ENCODE measurements at regions not wholly inside any gene's neighbourhood (a gene's known extent, or its start where the extent isn't known, plus 50 kb on each side); places are given as distances from the start of the nearest gene placed in this dataset.

DNA sequence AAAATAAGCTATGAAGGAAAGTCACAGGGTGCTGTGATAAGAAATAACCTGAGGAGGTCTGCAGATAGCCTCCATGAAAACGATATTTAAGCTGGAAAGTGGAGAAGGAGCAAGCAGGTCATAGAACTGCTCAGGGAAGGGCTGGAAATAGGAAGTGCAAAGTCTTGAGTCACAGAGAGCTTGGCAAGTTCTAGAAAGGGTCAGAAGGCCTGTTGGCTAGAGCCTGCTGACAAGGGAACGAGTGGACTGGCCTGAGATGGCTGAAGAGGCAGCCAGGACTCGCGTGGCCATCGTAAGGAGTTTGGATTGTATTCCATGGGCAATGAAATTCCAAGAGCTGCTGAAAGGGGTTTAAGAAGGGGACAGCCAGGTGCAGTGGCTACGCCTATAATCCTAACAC lies 64.7 kb upstream of the IL12A start:
- H3K4me3 ChIP-seq (ENCODE audit: low read length), result no peak overlapping the region
- no peak for DNase-seq (ENCODE audit: low read depth)
- H3K4me1 ChIP-seq (ENCODE audit: control insufficient read depth, insufficient read depth, low read length), result peaks cover 20% of the 10 kb centered on the region
- no peak overlapping the region for H3K9ac ChIP-seq (ENCODE audit: low read length)
- H3K27me3 ChIP-seq (replicated peaks; ENCODE audit: control insufficient read depth, insufficient read depth, low read length), result no peaks in the 10 kb centered on the region
- no peaks in the 10 kb centered on the region for H3K9me3 ChIP-seq (ENCODE audit: control insufficient read depth, low read length)
- H3K36me3 ChIP-seq (ENCODE audit: control insufficient read depth, insufficient read depth, low read length, severe bottlenecking), result no peaks in the 10 kb centered on the region

DNA sequence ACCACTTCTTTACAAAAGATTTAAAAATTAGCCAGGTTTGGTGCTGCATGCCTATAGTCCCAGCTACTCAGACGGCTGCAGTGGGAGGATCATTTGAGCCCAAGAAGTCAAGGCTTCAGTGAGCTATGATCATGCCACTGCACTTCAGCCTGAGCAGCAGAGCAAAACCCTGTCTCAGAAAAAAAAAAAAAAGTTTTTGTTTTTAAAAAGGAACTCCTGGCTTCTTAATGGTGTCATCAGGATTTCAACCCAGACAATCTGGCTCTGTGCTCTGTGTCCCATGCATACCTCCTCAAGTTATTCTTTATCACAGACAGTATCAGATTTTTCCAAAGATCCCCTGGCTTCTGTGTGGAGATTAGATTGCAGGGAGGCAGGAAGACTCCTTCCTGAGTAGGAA lies 64.2 kb upstream of the IL12A start:
- H3K27me3 ChIP-seq (replicated peaks; ENCODE audit: control insufficient read depth, insufficient read depth, low read length), result no peaks in the 10 kb centered on the region
- H3K36me3 ChIP-seq (ENCODE audit: control insufficient read depth, insufficient read depth, low read length, severe bottlenecking), result no peaks in the 10 kb centered on the region
- H3K9ac ChIP-seq (ENCODE audit: low read length), result no peak overlapping the region
- no peaks in the 10 kb centered on the region for H3K9me3 ChIP-seq (ENCODE audit: control insufficient read depth, low read length)
- DNase-seq (ENCODE audit: low read depth), result no peak
- H3K4me1 ChIP-seq (ENCODE audit: control insufficient read depth, insufficient read depth, low read length), result peaks cover 24% of the 10 kb centered on the region
- no peak overlapping the region for H3K4me3 ChIP-seq (ENCODE audit: low read length)

DNA sequence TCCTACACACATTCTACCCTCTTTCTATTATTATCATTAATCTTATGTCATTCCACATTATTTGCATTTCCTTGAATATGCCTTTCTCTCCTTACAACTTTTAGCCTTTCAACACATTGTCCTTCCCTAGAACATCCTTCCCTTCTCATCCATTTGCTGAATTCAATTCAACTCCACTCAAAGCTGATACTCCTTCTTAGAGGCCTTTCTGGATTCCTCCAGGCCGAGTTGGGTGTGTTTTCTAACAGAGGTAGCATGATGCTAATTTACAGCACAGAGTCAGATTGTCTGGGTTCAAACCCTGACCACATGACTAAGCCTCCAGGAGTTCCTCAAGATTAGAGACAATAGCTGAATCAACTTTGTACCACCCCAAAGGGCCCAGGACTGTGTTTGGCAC lies 63.4 kb upstream of the IL12A start:
- Histone ChIP-seq H3K9me3 (ENCODE audit: control insufficient read depth, low read length) (no peaks in the 10 kb centered on the region), H3K36me3 (ENCODE audit: control insufficient read depth, insufficient read depth, low read length, severe bottlenecking) (no peaks in the 10 kb centered on the region), H3K9ac (ENCODE audit: low read length) (no peak overlapping the region), H3K4me1 (ENCODE audit: control insufficient read depth, insufficient read depth, low read length) (peaks cover 23% of the 10 kb centered on the region), H3K27me3 (replicated peaks; ENCODE audit: control insufficient read depth, insufficient read depth, low read length) (no peaks in the 10 kb centered on the region), H3K4me3 (ENCODE audit: low read length) (no peak overlapping the region)
- no peak for DNase-seq (ENCODE audit: low read depth)

DNA sequence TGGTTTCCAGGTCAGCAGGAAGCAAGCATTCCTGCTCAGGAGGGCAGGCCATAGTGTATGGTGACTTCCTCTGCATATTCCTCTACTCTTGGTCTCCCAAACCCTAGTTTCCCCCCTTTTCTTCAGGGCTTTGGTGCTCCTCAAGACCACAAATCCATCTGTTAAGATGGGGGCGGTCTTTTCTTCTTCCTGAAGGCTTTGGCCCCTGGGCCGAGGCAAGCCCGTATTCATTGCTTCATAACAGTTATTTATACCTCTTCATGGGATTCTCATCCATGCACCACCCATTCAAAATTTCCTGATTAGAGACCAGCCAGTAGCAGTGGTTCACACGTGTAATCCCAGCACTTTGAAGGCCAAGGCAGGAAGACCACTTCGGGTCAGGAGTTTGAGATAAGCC lies 62.1 kb upstream of the IL12A start:
- Histone ChIP-seq H3K4me3 (ENCODE audit: low read length) (no peak overlapping the region), H3K4me1 (ENCODE audit: control insufficient read depth, insufficient read depth, low read length) (peaks cover 23% of the 10 kb centered on the region), H3K9ac (ENCODE audit: low read length) (no peak overlapping the region), H3K9me3 (ENCODE audit: control insufficient read depth, low read length) (no peaks in the 10 kb centered on the region), H3K27me3 (replicated peaks; ENCODE audit: control insufficient read depth, insufficient read depth, low read length) (no peaks in the 10 kb centered on the region), H3K36me3 (ENCODE audit: control insufficient read depth, insufficient read depth, low read length, severe bottlenecking) (no peaks in the 10 kb centered on the region)
- DNase-seq (ENCODE audit: low read depth), result no peak

DNA sequence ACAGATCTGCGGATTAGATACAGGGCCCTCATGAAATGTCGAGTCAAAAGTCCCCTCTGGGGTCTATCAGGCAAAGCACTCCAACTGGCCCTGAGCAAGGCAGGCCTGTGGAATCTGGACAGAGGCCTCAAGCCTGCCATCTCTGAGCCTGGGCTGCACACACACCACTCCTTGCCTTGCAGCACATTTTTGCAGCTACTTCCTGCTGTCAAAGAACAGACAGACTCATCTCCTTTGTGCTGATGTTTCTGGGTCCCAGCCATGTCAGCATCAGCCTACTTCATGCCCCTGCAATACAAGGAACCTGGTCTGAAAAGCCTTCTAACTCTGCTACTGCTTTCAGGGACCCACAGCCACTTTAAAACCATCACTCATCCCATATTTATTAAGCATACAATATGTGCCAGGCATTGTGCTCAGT lies 60.6 kb upstream of the IL12A start:
- H3K4me1 ChIP-seq (ENCODE audit: control insufficient read depth, insufficient read depth, low read length), result peaks cover 23% of the 10 kb centered on the region
- H3K9me3 ChIP-seq (ENCODE audit: control insufficient read depth, low read length), result no peaks in the 10 kb centered on the region
- H3K4me3 ChIP-seq (ENCODE audit: low read length), result no peak overlapping the region
- H3K9ac ChIP-seq (ENCODE audit: low read length), result peak overlapping the region; percentile 20
- DNase-seq (ENCODE audit: low read depth), result peak; percentile 33
- no peaks in the 10 kb centered on the region for H3K36me3 ChIP-seq (ENCODE audit: control insufficient read depth, insufficient read depth, low read length, severe bottlenecking)
- H3K27me3 ChIP-seq (replicated peaks; ENCODE audit: control insufficient read depth, insufficient read depth, low read length), result no peaks in the 10 kb centered on the region

DNA sequence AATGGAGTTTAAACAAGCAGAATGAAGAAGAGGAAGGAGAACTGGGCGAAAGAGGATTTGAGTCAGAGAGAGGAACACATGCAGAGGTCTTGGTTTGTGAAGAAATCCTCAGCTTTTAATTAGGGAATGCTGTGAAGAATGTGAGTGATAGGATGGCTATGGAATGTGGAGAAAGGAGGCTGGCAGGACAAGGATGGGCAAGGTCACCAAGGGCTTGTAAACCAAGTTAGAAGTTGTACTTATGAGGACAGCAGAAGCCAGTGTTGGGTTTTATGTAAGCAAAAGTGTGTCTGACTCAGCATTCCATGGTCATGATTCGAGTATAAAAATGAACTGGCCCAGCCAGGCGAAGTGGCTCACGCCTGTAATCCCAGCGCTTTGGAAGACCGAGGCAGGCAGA lies 60.0 kb upstream of the IL12A start:
- DNase-seq (ENCODE audit: low read depth), result peak; percentile 86
- H3K9me3 ChIP-seq (ENCODE audit: control insufficient read depth, low read length), result peaks cover under 1% of the 10 kb centered on the region
- no peaks in the 10 kb centered on the region for H3K27me3 ChIP-seq (replicated peaks; ENCODE audit: control insufficient read depth, insufficient read depth, low read length)
- H3K9ac ChIP-seq (ENCODE audit: low read length), result peak overlapping the region; percentile 20
- H3K4me1 ChIP-seq (ENCODE audit: control insufficient read depth, insufficient read depth, low read length), result peaks cover 23% of the 10 kb centered on the region
- H3K4me3 ChIP-seq (ENCODE audit: low read length), result no peak overlapping the region
- no peaks in the 10 kb centered on the region for H3K36me3 ChIP-seq (ENCODE audit: control insufficient read depth, insufficient read depth, low read length, severe bottlenecking)

DNA sequence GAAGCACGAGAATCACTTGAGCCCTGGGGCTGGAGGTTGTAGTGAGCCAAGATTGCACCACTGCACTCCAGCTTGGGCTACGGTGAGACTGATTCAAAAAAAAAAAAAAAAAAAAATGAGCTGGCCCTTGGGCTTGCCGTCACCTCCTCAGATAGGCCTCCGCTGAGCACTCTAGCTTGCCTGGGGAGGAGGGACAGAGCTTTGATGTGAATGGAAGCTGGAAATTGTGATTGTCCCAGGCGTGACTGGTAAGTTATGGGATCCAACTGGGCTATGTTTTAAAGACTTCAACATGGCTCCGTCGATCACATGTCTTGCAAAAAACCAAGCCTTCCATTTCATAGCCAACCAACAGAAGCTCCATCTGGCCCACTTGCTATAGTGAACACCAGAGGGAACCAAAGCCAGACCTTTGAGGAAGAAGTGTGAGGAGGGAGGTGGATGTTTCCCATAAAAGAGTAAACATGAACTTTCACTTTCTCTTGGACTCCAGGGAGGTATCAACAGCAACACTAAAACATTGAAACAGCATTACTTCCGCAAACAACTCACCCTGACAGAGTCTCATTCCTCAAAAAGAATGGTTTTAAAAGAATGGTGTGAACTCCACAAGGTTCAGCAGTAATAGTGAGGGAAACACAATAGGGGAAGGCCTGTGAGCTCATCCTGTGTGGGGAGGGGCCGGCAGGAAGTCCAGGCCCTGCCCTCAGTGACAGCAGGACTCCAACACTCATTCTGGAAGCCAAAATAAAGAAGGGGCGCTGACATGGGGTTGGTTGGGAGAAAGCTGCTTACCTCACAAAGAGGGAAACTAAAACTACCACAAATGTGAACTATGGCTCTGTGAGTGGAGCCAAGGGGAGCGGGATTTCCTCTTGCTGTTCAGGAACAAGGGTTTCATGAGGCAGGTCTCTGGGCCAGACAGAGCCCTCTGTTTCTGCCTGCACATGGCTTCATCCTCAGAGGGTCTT lies 59.2 kb upstream of the IL12A start:
- Histone ChIP-seq H3K27me3 (replicated peaks; ENCODE audit: control insufficient read depth, insufficient read depth, low read length) (no peaks in the 10 kb centered on the region), H3K4me1 (ENCODE audit: control insufficient read depth, insufficient read depth, low read length) (peaks cover 23% of the 10 kb centered on the region), H3K36me3 (ENCODE audit: control insufficient read depth, insufficient read depth, low read length, severe bottlenecking) (no peaks in the 10 kb centered on the region), H3K9ac (ENCODE audit: low read length) (peak overlapping the region; percentile 1), H3K4me3 (ENCODE audit: low read length) (no peak overlapping the region), H3K9me3 (ENCODE audit: control insufficient read depth, low read length) (peaks cover 9% of the 10 kb centered on the region)
- DNase-seq (ENCODE audit: low read depth), result peak; percentile 50

DNA sequence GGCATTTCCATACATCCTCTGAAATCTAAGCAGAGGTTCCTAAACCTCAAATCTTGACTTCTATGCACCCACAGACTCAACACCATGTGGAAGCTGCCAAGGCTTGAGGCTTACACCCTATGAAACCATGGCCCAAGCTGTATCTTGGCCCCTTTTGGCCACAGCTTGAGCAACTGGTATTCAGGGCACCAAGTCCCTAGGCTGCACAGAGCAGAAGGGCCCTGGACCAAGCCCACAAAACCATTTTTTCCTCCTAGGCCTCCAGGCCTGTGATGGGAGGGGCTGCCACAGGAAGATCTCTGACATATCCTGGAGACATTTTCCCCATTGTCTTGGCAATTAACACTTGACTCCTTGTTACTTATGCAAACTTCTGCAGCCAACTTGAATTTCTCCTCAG lies 54.4 kb upstream of the IL12A start:
- H3K9me3 ChIP-seq (ENCODE audit: control insufficient read depth, low read length), result peaks cover 11% of the 10 kb centered on the region
- H3K27me3 ChIP-seq (replicated peaks; ENCODE audit: control insufficient read depth, insufficient read depth, low read length), result no peaks in the 10 kb centered on the region
- no peak overlapping the region for H3K4me3 ChIP-seq (ENCODE audit: low read length)
- no peaks in the 10 kb centered on the region for H3K36me3 ChIP-seq (ENCODE audit: control insufficient read depth, insufficient read depth, low read length, severe bottlenecking)
- H3K4me1 ChIP-seq (ENCODE audit: control insufficient read depth, insufficient read depth, low read length), result peaks cover 12% of the 10 kb centered on the region
- DNase-seq (ENCODE audit: low read depth), result no peak
- H3K9ac ChIP-seq (ENCODE audit: low read length), result no peak overlapping the region

DNA sequence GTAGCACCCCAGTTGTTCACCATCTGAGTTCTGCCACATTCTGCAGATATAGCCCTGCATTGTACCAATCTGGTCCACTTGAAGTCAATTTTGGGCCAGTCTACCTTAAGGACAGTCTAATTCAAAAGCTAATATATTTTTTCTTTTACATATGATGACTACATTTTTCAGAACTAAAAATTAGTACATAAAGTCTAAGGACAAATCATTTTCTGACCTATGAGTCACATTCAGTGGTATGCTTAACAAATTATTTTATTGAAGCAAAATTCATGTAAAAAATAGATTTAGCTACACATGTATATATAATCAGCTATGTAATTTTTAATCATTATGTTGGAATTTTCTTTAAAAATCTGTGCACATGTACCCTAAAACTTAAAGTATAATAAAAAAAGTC lies 52.1 kb upstream of the IL12A start:
- Histone ChIP-seq H3K9ac (ENCODE audit: low read length) (no peak overlapping the region), H3K4me3 (ENCODE audit: low read length) (no peak overlapping the region), H3K27me3 (replicated peaks; ENCODE audit: control insufficient read depth, insufficient read depth, low read length) (no peaks in the 10 kb centered on the region), H3K36me3 (ENCODE audit: control insufficient read depth, insufficient read depth, low read length, severe bottlenecking) (no peaks in the 10 kb centered on the region), H3K4me1 (ENCODE audit: control insufficient read depth, insufficient read depth, low read length) (peaks cover 7% of the 10 kb centered on the region), H3K9me3 (ENCODE audit: control insufficient read depth, low read length) (peaks cover 11% of the 10 kb centered on the region)
- DNase-seq (ENCODE audit: low read depth), result peak; percentile 45

DNA sequence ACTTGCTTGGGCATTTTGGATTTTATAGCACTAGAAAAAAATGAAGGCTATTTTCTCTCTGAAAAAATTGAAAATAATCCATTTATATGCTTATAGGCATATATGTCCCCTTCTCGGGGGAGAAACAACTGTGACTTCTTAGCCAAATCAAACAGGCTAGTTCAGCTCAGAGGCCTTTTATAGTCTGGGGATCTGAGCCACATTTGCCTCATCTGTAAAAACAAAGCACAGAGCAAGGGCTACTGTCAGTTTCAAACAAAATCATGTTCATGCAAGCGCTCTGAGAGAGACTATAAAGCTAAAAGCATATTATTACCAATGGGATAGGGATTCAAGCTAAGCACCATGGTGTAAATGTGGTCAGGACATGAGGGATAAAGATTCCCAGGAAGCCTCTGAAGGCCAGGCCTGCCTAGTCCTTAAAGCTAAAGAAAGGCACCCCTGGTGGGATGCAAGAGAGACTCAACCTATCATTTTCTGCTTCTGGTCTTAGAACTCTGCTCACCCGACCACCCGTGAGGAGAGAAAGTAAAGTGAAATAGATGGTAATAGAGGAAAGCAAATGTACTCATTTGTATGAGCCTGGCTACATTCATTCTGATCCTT lies 51.0 kb upstream of the IL12A start:
- no peaks in the 10 kb centered on the region for H3K27me3 ChIP-seq (replicated peaks; ENCODE audit: control insufficient read depth, insufficient read depth, low read length)
- no peak for DNase-seq (ENCODE audit: low read depth)
- no peak overlapping the region for H3K4me3 ChIP-seq (ENCODE audit: low read length)
- H3K4me1 ChIP-seq (ENCODE audit: control insufficient read depth, insufficient read depth, low read length), result peaks cover 9% of the 10 kb centered on the region
- H3K9ac ChIP-seq (ENCODE audit: low read length), result no peak overlapping the region
- H3K9me3 ChIP-seq (ENCODE audit: control insufficient read depth, low read length), result peaks cover 11% of the 10 kb centered on the region
- no peaks in the 10 kb centered on the region for H3K36me3 ChIP-seq (ENCODE audit: control insufficient read depth, insufficient read depth, low read length, severe bottlenecking)

DNA sequence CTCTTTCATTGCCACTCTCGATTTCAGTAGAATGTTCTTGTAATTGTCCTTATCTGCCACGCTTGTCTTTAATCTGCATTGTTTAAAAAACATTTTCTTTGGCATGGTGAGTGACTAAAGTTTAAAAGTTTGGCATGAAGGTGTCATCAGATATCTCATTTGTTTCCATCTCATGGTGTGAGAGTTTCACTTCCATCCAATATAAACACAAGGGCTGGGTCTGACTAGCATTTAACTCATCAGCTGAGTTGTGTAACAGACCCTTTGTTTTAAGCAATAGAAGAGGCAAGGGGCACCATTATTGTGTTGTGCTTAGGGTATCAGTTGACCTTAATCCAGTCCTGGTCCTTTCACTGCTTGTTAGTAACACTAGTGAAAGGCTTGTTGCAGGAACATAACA lies 49.9 kb upstream of the IL12A start:
- H3K4me3 ChIP-seq (ENCODE audit: low read length), result no peak overlapping the region

More for the DNA sequence above, 49.9 kb upstream of the IL12A start:
- Histone ChIP-seq H3K9me3 (ENCODE audit: control insufficient read depth, low read length) (peaks cover 9% of the 10 kb centered on the region), H3K36me3 (ENCODE audit: control insufficient read depth, insufficient read depth, low read length, severe bottlenecking) (no peaks in the 10 kb centered on the region), H3K9ac (ENCODE audit: low read length) (no peak overlapping the region), H3K4me1 (ENCODE audit: control insufficient read depth, insufficient read depth, low read length) (peaks cover 9% of the 10 kb centered on the region), H3K27me3 (replicated peaks; ENCODE audit: control insufficient read depth, insufficient read depth, low read length) (no peaks in the 10 kb centered on the region)
- DNase-seq (ENCODE audit: low read depth), result no peak

All from adipocyte (in vitro differentiated cells).